ENCODE measurements at regions not wholly inside any gene's neighbourhood (a gene's known extent, or its start where the extent isn't known, plus 50 kb on each side); places are given as distances from the start of the nearest gene placed in this dataset.

GRCh38 chr1:184283999-184284398 is 102.8 kb upstream of the C1orf21 start:
- Histone ChIP-seq H4K20me1 (ENCODE audit: insufficient read depth) (no peaks in the 10 kb centered on the region), H3K79me2 (ENCODE audit: low read depth) (no peaks in the 10 kb centered on the region), H3K9me3 (ENCODE audit: insufficient read depth, low read depth) (no peaks in the 10 kb centered on the region), H2AFZ (no peak overlapping the region), H3K9me2 (ENCODE audit: insufficient read depth) (no peaks in the 10 kb centered on the region), H3K4me1 (replicated peaks; ENCODE audit: insufficient read depth) (no peaks in the 10 kb centered on the region), H3K27ac (no peak overlapping the region), H3K4me2 (no peak overlapping the region), H3K36me3 (ENCODE audit: low read depth) (no peaks in the 10 kb centered on the region), H3F3A (ENCODE audit: insufficient read depth, low read depth) (no peaks in the 10 kb centered on the region), H3K27me3 (ENCODE audit: insufficient read depth, low read depth) (no peaks in the 10 kb centered on the region), H3K4me3 (no peak overlapping the region)
- CTCF ChIA-PET: no interaction called here
- intact Hi-C loops (cut with micrococcal nuclease; ENCODE audit: unreplicated experiment): no loop called here
- DNase-seq: no peak
- BruUV-seq (replicated peaks): no TSS peak
- TF ChIP-seq, protein P1, sequence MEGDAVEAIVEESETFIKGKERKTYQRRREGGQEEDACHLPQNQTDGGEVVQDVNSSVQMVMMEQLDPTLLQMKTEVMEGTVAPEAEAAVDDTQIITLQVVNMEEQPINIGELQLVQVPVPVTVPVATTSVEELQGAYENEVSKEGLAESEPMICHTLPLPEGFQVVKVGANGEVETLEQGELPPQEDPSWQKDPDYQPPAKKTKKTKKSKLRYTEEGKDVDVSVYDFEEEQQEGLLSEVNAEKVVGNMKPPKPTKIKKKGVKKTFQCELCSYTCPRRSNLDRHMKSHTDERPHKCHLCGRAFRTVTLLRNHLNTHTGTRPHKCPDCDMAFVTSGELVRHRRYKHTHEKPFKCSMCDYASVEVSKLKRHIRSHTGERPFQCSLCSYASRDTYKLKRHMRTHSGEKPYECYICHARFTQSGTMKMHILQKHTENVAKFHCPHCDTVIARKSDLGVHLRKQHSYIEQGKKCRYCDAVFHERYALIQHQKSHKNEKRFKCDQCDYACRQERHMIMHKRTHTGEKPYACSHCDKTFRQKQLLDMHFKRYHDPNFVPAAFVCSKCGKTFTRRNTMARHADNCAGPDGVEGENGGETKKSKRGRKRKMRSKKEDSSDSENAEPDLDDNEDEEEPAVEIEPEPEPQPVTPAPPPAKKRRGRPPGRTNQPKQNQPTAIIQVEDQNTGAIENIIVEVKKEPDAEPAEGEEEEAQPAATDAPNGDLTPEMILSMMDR (conservative IDR thresholded peaks at IDR 0.05): no peak
- TF ChIP-seq EZH2 (IDR thresholded peaks at IDR 0.05; ENCODE audit: low read depth): no peak
- POLR2A ChIA-PET (ENCODE audit: unreplicated experiment): no interaction called here

GRCh38 chr1:184284900-184285299 is 101.9 kb upstream of the C1orf21 start:
- Histone ChIP-seq H3K9me3 (ENCODE audit: insufficient read depth, low read depth) (no peaks in the 10 kb centered on the region), H3K27ac (no peak overlapping the region), H3F3A (ENCODE audit: insufficient read depth, low read depth) (no peaks in the 10 kb centered on the region), H4K20me1 (ENCODE audit: insufficient read depth) (no peaks in the 10 kb centered on the region), H3K9me2 (ENCODE audit: insufficient read depth) (no peaks in the 10 kb centered on the region), H3K4me1 (replicated peaks; ENCODE audit: insufficient read depth) (no peaks in the 10 kb centered on the region), H3K79me2 (ENCODE audit: low read depth) (no peaks in the 10 kb centered on the region), H3K4me2 (no peak overlapping the region), H3K27me3 (ENCODE audit: insufficient read depth, low read depth) (no peaks in the 10 kb centered on the region), H3K4me3 (no peak overlapping the region), H2AFZ (no peak overlapping the region), H3K36me3 (ENCODE audit: low read depth) (no peaks in the 10 kb centered on the region)
- no TSS peak for BruUV-seq (replicated peaks)
- ChIA-PET CTCF (no interaction called here), POLR2A (ENCODE audit: unreplicated experiment) (interaction anchor here (0.6 kb wide), 1 partner anchor 209 kb away, joined by 3 read pairs; no protein-coding TSS in a partner anchor)
- no peak for DNase-seq
- TF ChIP-seq EZH2 (IDR thresholded peaks at IDR 0.05; ENCODE audit: low read depth): no peak
- TF ChIP-seq, protein P1 (conservative IDR thresholded peaks at IDR 0.05): no peak
- intact Hi-C loops (cut with micrococcal nuclease; ENCODE audit: unreplicated experiment): no loop called here

DNA sequence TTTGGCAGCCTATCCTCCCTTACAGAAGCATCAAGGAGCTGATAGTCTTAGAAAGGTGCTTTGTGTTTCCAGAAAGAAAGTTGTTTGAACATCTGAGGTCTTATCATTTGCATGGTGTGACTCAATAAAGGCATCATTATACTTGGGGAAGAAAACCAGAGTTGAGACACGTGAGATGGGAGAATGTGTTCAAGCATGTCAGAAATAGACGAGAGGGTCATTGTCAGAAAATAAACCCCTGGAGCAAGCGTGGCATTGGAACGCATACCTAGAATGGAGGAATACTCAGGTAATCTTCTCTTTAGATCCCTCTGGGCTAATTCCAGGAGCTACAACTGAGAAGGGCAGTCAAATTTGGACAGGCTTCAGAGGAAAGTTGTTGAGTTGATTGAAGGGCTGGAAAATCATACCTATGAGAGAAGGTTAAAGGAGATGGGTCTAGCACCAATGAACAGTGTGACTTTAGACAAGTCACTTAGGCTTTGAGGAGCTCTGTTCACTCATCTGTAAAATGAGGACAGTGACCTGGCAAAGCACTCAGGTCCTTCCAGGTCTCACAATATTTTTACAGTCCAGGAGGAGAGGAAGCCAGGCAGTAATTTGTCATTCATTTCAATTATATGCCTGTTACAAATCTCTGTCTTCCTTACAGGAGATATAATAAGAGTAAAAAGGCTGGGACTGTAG is 101.3 kb upstream of the C1orf21 start:
- Histone ChIP-seq H2AFZ (no peak overlapping the region), H3K9me3 (ENCODE audit: insufficient read depth, low read depth) (no peaks in the 10 kb centered on the region), H3K27ac (no peak overlapping the region), H3F3A (ENCODE audit: insufficient read depth, low read depth) (no peaks in the 10 kb centered on the region), H3K4me3 (no peak overlapping the region), H3K36me3 (ENCODE audit: low read depth) (no peaks in the 10 kb centered on the region), H3K9me2 (ENCODE audit: insufficient read depth) (no peaks in the 10 kb centered on the region), H4K20me1 (ENCODE audit: insufficient read depth) (no peaks in the 10 kb centered on the region), H3K4me2 (no peak overlapping the region), H3K79me2 (ENCODE audit: low read depth) (no peaks in the 10 kb centered on the region), H3K27me3 (ENCODE audit: insufficient read depth, low read depth) (no peaks in the 10 kb centered on the region), H3K4me1 (replicated peaks; ENCODE audit: insufficient read depth) (no peaks in the 10 kb centered on the region)
- CTCF ChIA-PET: no interaction called here
- TF ChIP-seq, protein P1 (conservative IDR thresholded peaks at IDR 0.05): no peak
- TF ChIP-seq EZH2 (IDR thresholded peaks at IDR 0.05; ENCODE audit: low read depth): no peak
- DNase-seq: no peak
- no TSS peak for BruUV-seq (replicated peaks)
- intact Hi-C loops (cut with micrococcal nuclease; ENCODE audit: unreplicated experiment): no loop called here
- POLR2A ChIA-PET (ENCODE audit: unreplicated experiment): no interaction called here
